HG02943 (cell line): ENCODE measurements at regions not wholly inside any gene's neighbourhood (a gene's known extent, or its start where the extent isn't known, plus 50 kb on each side); places are given as distances from the start of the nearest gene placed in this dataset.

Experiments
- ATAC-seq: cut with Tn5 transposase; IDR thresholded peaks from one replicate; pipeline ENCODE4 v1.9.1; 2021; ENCODE audit warnings: mild to moderate bottlenecking, low read depth, moderate library complexity; ENCODE audit not compliant: unreplicated experiment

DNA sequence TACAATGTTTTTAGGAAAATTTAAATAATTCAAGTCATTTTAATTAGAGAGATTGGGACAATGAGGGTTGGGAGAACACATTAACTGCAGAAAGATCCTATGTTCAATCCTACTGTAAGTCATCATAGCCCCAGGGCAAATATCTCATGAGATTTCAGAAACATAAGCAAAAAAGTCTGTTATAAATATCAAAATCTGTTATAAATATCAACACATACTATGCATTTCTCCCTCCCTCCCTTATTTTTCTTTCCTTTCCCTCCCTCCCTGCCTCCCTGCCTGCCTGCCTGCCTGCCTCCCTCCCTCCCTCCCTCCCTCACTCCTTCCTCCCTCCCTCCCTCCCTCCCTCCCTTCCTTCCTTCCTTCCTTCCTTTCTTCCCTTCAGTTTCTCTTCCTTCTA is 267.3 kb upstream of the SASH1 start:
- ATAC-seq = no peak

DNA sequence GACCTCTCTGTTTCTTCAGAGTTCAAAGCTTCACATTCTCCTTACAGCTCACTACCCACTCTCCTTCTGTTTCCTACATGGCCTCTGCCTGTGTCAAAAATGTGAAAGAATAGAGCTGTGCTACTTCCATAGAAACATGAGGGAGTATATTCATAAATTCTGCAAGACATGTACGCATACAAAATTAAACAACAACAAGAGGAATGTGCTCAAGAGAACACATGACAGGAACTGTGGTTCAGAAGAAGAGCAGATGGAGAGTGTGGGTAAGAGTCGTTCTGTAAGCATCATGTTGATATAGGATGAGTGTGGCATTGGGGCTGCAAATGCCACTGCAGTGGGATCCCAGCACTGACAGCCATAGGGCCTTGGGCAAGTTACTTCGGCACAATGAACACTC is 266.6 kb upstream of the SASH1 start:
- ATAC-seq = no peak

- ATAC-seq = no peak
Measured at GRCh38 chr6:148080315-148080714, 262.3 kb upstream of the SASH1 start.

DNA sequence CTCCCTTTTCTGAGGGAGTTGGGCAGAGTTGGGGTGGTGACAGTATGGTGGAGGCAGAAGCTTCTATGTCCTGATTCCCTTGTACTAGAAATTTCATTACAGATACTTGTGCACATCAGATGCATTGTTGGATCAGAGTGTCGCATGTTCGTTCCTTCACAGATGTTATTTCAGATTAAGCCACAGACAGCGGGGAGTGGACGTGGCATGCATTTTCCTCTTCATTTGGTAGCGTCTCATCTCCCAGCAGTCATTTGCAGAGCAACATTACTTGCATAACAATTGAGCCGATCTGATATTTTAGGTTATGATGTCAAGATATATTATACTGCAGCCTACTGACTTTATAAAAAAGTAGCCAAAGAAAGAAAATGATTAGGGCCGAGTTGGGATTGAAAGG is 261.6 kb upstream of the SASH1 start:
- no peak for ATAC-seq

GRCh38 chr6:148082044-148082443 is 260.6 kb upstream of the SASH1 start:
- no peak for ATAC-seq

- no peak for ATAC-seq
Measured at GRCh38 chr6:148082696-148083095, 259.9 kb upstream of the SASH1 start.

- no peak for ATAC-seq
Measured at GRCh38 chr6:148085631-148086331, 256.9 kb upstream of the SASH1 start.

DNA sequence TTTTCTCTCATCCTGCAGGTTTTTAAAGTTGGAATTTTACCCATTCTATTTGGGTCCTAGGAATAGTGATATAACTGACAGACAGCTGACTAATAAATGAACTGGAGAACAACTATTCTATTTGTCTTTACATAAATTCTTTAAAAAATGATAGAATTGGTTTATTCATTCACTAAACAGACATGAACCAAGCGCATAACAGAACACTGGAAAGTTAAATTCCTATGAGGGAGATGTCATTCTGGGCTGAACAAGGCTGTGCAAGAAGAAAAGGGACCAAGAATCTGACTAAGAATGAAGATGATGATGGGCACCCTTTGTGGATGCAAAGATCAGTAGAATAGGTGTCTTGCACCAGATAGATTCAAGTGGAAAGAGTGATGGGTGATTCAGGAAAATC is 256.3 kb upstream of the SASH1 start:
- ATAC-seq = no peak

DNA sequence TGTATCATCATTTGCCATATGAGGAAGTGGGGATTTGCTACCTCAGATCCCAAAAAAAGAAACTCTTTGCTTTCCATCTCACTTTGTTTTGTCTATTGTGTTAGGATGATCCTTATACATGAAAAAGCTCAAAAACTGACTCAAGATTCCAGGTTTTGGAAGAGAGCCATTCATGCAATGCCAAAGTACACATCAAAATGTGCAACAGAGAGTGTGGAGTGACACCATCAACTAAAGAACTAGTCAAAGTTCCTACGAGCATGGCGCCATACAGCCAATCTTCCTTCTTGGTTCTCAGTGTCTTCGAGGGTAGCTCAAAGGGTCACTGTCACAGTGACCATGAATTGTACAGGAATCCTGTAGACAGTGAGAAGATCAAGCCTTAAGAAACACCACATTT is 255.8 kb upstream of the SASH1 start:
- no peak for ATAC-seq

DNA sequence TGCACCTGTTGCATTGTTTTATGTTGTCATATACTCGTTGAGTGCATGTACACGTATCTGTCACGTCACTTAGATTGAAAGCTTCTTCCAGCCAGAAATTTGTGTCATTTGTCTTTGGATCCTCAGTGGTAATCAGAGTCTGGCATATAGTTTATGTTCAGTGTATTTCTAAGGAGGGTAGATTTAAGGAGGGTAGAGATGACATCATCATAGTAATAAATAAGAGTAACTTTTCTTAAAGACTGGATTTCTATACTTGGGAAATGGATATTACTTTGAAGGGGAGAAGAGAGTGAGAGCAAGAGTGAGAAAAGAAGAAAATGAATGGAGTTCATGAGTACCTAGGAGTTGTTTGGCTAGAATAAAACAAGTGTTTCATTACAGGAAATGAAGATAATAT is 255.0 kb upstream of the SASH1 start:
- ATAC-seq = no peak

- no peak for ATAC-seq
Measured at GRCh38 chr6:148090326-148090725, 252.3 kb upstream of the SASH1 start.

GRCh38 chr6:148091394-148091793 is 251.2 kb upstream of the SASH1 start:
- no peak for ATAC-seq

DNA sequence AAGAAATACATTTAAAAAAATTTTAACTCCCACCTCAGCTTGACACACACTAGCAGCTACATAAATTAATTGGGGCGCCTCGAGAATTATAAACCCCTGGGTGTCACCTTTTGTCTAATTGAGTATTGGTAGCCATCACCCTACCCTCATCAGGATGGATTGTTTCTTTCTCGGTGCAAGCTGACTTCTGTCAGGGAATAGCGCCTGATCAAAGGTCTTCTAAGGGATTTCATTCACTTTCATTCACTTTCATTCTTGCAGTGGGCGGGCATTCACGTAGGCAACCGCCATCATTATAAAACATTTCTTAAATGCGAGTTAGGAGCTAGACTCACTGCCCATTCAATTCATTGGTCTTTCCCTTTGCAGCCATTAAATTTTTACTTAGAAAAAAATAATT is 239.2 kb upstream of the SASH1 start:
- no peak for ATAC-seq

GRCh38 chr6:148104131-148104530 is 238.5 kb upstream of the SASH1 start:
- no peak for ATAC-seq

GRCh38 chr6:148105695-148106094 is 236.9 kb upstream of the SASH1 start:
- no peak for ATAC-seq

GRCh38 chr6:148107911-148108310 is 234.7 kb upstream of the SASH1 start:
- no peak for ATAC-seq

- no peak for ATAC-seq
Measured at GRCh38 chr6:148109732-148110131, 232.9 kb upstream of the SASH1 start.

DNA sequence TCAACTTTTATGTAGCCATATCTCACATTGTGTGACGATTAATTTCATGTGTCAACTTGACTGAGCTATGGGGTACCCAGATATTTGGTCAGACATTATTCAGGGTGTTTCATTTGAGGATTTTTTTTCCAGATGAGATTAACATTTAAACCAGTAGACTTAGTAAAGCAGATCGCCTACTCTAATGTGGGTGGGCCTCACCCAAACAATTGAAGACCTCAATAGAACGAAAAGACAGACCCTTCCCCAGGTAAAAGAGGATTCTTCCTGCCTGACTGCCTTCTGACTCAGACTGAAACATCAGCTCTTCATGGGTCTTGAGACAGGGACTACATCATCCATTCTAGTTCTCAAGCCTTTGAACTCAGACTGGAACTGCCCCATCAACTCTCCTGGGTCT is 231.7 kb upstream of the SASH1 start:
- no peak for ATAC-seq

GRCh38 chr6:148112851-148113319 is 229.8 kb upstream of the SASH1 start:
- ATAC-seq = no peak

- no peak for ATAC-seq
Measured at GRCh38 chr6:148116001-148116400, 226.6 kb upstream of the SASH1 start.

DNA sequence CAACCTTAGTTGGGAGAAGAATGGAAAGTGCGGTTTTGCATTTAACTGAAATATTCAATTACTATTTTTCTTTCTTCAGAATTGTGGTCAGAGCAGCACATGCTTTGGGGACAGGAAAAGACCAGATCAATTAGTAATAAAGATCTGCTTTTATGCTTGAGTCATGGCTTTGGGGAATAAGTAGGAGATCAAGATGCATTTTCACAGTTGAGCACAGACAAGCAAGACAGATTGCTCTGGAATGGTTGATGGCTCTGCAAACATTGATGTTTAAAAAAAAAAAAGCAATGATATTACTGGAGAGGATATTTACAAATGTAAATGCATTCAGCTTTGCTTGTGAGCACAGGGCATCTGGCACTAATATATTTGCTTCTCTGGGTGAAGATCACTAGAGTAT is 224.4 kb upstream of the SASH1 start:
- no peak for ATAC-seq

DNA sequence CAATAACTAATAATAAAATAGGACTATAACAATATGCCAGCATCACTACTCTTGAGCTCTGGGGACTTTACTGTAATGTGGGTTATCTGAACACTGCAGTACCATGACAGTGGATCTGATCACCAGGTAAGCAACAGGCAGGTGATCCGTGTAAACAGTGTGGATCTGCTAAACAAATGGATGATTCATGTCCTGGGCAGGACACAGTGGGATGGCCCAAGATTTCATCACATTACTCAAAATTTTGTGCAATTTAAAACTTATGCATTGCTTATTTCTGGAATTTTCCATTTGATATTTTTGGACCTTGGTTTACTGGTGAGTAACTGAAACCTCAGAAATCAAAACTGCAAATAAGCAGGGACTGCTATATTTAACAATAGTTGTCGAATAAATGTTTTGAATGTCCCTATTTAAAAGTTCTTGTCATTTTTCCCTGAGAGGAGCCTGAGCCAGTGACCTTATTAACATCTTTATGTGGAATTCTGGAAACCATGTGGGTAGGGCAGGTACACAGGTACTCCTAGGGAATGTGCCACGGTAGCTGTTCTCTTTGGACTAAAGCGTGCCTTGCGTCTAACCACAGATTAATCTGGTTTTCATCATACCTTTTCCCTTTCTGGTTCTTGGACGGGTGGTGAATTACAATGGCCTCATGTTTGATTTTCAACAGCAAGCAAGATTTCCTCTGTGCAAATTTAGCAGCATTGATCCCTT is 214.5 kb upstream of the SASH1 start:
- no peak for ATAC-seq
